Fibroblast of the aortic adventitia (primary cell): ENCODE measurements at regions not wholly inside any gene's neighbourhood (a gene's known extent, or its start where the extent isn't known, plus 50 kb on each side); places are given as distances from the start of the nearest gene placed in this dataset.

Source experiments
- DNase-seq: peaks from one replicate; pipeline ENCODE4 v3.0.0-alpha.2; 2010; ENCODE audit warnings: low read depth
- H3K4me3 ChIP-seq: 2 replicates; pipeline ENCODE4 v1.5.1; 2011; ENCODE audit warnings: low read depth, mild to moderate bottlenecking, control low read depth, low read length, moderate library complexity
- TF ChIP-seq, protein P1 (sequence below): IDR thresholded peaks from 2 replicates; pipeline ENCODE4 v1.5.1; 2011; ENCODE audit warnings: mild to moderate bottlenecking, low read length, control low read depth, inconsistent platforms; ENCODE audit not compliant: insufficient read depth

DNA sequence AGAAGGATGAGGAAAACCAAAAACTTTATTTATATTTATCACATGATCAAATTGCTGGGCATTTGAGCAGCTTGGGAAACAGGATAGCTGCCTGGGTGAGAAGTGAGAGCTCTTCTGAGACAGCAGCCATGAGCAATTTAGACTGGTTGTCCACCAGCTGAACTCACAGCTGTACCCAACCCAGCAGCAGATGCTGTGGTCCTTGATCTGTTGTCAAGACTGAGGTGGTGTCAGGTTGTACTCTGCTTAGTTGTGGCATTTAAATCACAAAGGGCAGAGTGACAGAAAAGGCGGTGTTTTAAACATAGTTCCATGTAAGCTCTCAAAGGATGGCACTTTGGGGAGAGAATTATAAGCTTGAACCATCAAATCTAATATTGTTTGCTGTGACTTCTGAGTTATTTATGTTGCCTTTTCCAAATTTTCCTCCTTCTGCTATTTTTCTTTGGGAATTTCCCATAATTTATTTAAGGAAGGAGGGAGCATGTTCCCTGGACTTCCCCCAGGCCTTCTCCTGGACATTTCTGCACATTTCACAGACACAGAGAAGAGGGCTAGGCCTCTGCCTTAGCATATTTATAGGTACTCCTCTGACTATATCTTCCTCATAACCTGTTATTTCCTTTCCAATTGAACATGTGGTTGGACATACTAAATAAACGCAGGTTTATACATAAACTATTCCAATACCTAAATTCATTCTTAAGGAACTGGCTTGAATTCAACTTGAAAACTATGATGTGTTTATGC, 117.7 kb upstream of the FER start:
- TF ChIP-seq, protein P1, sequence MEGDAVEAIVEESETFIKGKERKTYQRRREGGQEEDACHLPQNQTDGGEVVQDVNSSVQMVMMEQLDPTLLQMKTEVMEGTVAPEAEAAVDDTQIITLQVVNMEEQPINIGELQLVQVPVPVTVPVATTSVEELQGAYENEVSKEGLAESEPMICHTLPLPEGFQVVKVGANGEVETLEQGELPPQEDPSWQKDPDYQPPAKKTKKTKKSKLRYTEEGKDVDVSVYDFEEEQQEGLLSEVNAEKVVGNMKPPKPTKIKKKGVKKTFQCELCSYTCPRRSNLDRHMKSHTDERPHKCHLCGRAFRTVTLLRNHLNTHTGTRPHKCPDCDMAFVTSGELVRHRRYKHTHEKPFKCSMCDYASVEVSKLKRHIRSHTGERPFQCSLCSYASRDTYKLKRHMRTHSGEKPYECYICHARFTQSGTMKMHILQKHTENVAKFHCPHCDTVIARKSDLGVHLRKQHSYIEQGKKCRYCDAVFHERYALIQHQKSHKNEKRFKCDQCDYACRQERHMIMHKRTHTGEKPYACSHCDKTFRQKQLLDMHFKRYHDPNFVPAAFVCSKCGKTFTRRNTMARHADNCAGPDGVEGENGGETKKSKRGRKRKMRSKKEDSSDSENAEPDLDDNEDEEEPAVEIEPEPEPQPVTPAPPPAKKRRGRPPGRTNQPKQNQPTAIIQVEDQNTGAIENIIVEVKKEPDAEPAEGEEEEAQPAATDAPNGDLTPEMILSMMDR, result no peak
- H3K4me3 ChIP-seq, result no peak overlapping the region
- no peak for DNase-seq

DNA sequence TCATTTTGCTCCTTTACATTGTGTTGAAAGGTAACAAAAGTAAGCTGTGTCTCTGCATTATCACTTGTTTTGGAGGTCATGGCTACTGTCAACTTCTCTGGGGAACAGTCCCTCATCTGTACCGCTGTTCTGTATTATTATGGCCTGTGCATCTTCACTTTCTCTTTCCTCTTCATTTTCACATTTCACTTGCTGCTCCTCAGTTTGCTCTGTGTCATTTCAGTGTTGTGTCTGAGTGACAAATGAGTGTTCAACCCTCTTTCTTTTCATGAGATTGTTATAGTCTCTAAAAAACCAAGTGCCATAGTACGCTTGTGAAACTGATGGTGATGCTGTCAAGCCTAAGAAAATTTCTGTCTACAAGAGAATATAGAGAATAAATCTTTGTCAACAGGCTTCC, 122.0 kb upstream of the FER start:
- no peak for DNase-seq
- no peak overlapping the region for H3K4me3 ChIP-seq
- TF ChIP-seq, protein P1, result no peak

DNA sequence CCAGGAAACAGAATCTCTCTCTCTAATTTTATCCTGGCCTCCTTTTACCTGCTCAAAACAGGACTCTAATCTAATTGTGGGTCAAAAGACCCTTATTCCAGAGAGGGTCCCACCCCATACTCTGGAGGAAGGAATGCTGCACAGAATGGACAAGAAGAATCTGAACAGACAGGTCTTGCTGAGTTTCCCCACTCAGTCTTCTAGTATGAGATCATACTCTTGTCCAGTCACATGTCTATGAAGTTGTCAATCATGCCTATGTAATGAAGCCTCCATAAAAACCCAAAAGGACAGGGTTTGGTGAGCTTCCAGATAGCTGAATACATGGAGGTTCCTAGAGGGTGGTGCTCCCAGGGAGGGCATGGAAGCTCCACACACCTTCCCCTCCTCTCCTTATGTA, 123.9 kb upstream of the FER start:
- no peak overlapping the region for H3K4me3 ChIP-seq
- TF ChIP-seq, protein P1, result no peak
- DNase-seq, result no peak

DNA sequence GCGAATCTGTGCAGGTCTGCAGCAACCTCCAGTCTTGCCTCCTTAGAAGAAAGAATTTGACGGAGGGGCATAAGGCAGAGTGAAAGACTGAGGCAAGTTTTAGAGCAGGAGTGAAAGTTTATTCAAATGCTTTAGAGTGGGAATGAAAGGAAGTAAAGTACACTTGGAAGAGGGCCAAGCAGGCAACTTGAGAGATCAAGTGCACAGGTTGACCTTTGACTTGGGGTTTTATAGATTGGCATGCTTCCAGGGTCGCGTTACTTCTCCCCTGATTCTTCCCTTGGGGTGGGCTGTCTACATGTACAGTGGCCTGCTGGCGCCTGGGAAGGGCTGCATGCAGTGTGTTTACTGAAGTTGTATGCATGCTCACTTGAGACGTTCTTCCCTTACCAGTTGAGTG, 127.2 kb upstream of the FER start:
- TF ChIP-seq, protein P1, result no peak
- no peak for DNase-seq
- no peak overlapping the region for H3K4me3 ChIP-seq

DNA sequence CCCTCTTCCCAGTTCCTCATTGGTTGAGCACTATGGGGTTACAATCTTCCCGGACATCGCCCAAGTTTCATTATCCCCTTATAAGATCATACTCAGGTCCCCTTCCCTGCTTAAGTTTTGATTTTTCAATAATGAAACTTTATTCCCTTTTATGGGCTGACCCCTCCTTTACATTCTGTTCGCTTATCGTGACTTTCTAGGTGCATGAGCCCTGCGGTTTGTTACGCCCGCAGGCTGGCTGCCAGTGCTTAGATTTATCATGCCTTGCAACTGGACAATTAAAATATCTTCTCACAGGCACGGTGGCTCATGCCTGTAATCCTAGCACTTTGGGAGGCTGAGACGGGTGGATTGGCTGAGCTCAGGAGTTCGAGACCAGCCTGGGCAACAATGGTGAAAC, 127.9 kb upstream of the FER start:
- H3K4me3 ChIP-seq, result no peak overlapping the region
- TF ChIP-seq, protein P1, result no peak
- no peak for DNase-seq

DNA sequence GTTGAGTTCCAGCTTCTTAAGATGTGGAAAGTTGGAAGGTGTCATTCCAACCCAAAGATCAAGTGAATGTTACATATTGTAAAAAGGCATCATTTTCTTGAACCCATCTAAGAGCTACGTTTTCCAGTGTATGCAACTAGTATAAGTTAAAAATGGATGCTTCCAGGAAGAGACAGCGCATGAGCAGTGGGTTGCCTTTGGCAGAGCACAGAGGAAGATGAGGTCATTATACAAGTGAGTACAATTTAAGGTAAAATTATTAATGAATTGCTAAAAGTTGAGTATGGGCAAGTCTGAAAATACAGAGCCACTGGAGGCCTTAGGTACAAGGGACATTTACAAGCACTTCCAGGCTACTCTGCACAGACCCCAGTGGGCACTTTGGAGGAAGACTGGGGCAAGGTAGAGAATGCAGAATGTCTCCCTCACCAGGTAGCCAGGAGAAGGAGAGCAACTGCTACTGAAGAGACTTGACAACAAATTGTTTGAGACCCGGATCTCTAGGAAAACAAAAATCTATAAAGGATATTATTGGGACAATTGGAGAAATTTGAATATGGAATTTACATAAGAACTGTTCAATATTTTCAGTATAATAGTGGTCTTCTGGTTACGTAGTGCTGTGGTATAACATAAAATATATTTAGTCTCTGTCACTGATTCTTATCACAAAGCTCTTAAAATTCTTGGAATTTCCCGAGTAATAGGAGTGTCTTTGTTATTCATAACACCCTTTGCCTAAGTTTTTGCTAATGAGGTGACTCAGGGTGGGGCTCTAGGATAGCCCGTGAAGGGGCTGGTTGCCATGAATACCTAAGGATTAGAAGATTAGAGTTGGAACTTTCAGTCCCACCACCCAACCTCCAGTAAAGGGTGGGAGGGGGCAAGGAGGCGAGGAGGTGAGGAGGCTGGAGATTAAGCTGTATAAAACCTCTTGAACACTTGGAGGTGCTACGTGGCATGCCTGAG, 129.9 kb upstream of the FER start:
- DNase-seq, result no peak
- TF ChIP-seq, protein P1, result no peak

More for the DNA sequence above, 129.9 kb upstream of the FER start:
- no peak overlapping the region for H3K4me3 ChIP-seq
